NCI-H2196 treated with DMSO at 0.1 percent for 48 hours (cell line): ENCODE measurements at regions not wholly inside any gene's neighbourhood (a gene's known extent, or its start where the extent isn't known, plus 50 kb on each side); places are given as distances from the start of the nearest gene placed in this dataset.
"Not testable (repeated sequence)": the region's sequence is repeated elsewhere in the genome, so short reads cannot be mapped to it uniquely, and the experiment has no call there.

Experiments
- DNase-seq: peaks from one replicate; lab custom pipeline; 2025; ENCODE audit not compliant: unreplicated experiment; lab: John Stamatoyannopoulos, UW

- DNase-seq, result no peak
Observed at GRCh38 chr12:111249018-111249370, 119.9 kb downstream of the PHETA1 start.

GRCh38 chr12:111248236-111249017 is 120.5 kb downstream of the PHETA1 start:
- no peak for DNase-seq

- DNase-seq, result no peak
Observed at GRCh38 chr12:111247083-111247783, 121.7 kb downstream of the PHETA1 start.

- DNase-seq, result no peak
Observed at GRCh38 chr12:111246477-111247011, 122.4 kb downstream of the PHETA1 start.

- no peak for DNase-seq
Observed at GRCh38 chr12:111245701-111246476, 123.0 kb downstream of the PHETA1 start.

GRCh38 chr12:111244673-111245072 is 124.2 kb downstream of the PHETA1 start:
- no peak for DNase-seq

GRCh38 chr12:111242817-111243216 is 126.1 kb downstream of the PHETA1 start:
- DNase-seq, result not testable (repeated sequence)

- DNase-seq, result no peak
Observed at GRCh38 chr12:111242184-111242583, 126.7 kb downstream of the PHETA1 start.

GRCh38 chr12:111240374-111240773 is 128.5 kb downstream of the PHETA1 start:
- DNase-seq, result no peak

- DNase-seq, result no peak
Observed at GRCh38 chr12:111239235-111239634, 129.7 kb downstream of the PHETA1 start.

GRCh38 chr12:111238075-111238734 is 130.7 kb downstream of the PHETA1 start:
- DNase-seq, result no peak

- not testable (repeated sequence) for DNase-seq
Observed at GRCh38 chr12:111234491-111234890, 134.4 kb downstream of the PHETA1 start.

GRCh38 chr12:111233786-111234185 is 135.1 kb downstream of the PHETA1 start:
- DNase-seq, result no peak

GRCh38 chr12:111230649-111231048 is 138.2 kb downstream of the PHETA1 start:
- DNase-seq, result no peak

GRCh38 chr12:111228916-111229666 is 139.8 kb downstream of the PHETA1 start:
- DNase-seq, result no peak

GRCh38 chr12:111227476-111228420 is 141.1 kb downstream of the PHETA1 start:
- DNase-seq, result no peak

- DNase-seq, result no peak
Observed at GRCh38 chr12:111226680-111227079, 142.2 kb downstream of the PHETA1 start.

- DNase-seq, result no peak
Observed at GRCh38 chr12:111225307-111225706, 143.6 kb downstream of the PHETA1 start.
